ENCODE measurements at regions not wholly inside any gene's neighbourhood (a gene's known extent, or its start where the extent isn't known, plus 50 kb on each side); places are given as distances from the start of the nearest gene placed in this dataset.

- Histone ChIP-seq H3K9me2 (ENCODE audit: insufficient read depth) (no peaks in the 10 kb centered on the region), H3K4me1 (ENCODE audit: control insufficient read depth in 1 of 2, insufficient read depth in 2 of 2, low read length in 2 of 2) (no peaks in the 10 kb centered on the region), H3K27ac (ENCODE audit: low read depth, low read length) (no peak overlapping the region), H3K4me2 (ENCODE audit: low read length) (no peak overlapping the region), H4K20me1 (ENCODE audit: insufficient read depth) (no peaks in the 10 kb centered on the region), H3K4me3 (replicated peaks in 1 of 2; ENCODE audit: low read depth in 1 of 2, low read length in 2 of 2) (no peak overlapping the region), H3K36me3 (ENCODE audit: control insufficient read depth in 1 of 2, insufficient read depth in 2 of 2, low read length in 2 of 2) (no peaks in the 10 kb centered on the region), H2AFZ (ENCODE audit: low read depth, low read length, poor library complexity, severe bottlenecking) (no peak overlapping the region), H3K27me3 (ENCODE audit: insufficient read depth, low read length) (no peaks in the 10 kb centered on the region), H3K9ac (ENCODE audit: low read length) (no peak overlapping the region), H3K9me3 (ENCODE audit: control insufficient read depth in 1 of 2, insufficient read depth in 1 of 2, low read depth in 1 of 2, low read length in 2 of 2) (peaks cover 3 to 16% of the 10 kb centered on the region in 2 experiments; a peak in 2 of 4 replicates), H3K79me2 (ENCODE audit: insufficient read depth, low read length) (no peaks in the 10 kb centered on the region)
- CTCF ChIA-PET = no interaction called here
- no peak for DNase-seq (ENCODE audit: low read depth, low spot score)
- RAD21 ChIA-PET (ENCODE audit: low non-redundant PET in 1 of 2, low total read pairs in 2 of 2, uncharacterized antibody in 2 of 2, unreplicated experiment in 2 of 2) = no interaction called here
- intact Hi-C loops (cut with micrococcal nuclease) = no loop called here
- POLR2A ChIA-PET = no interaction called here
- TF ChIP-seq SP1 (IDR thresholded peaks at IDR 0.05; ENCODE audit: low read depth) = no peak
- no peak for TF ChIP-seq RAD21 (IDR thresholded peaks at IDR 0.05; ENCODE audit: low read depth)
- no peak for TF ChIP-seq SIN3A (IDR thresholded peaks at IDR 0.05; ENCODE audit: low read depth)
- TF ChIP-seq REST (IDR thresholded peaks at IDR 0.05; ENCODE audit: low read depth) = no peak
- TF ChIP-seq TCF7L2 (IDR thresholded peaks at IDR 0.05; ENCODE audit: borderline replicate concordance, extremely low read depth, insufficient read depth, insufficient read length) = no peak
- TF ChIP-seq CBX3 (IDR thresholded peaks at IDR 0.05; ENCODE audit: low read depth) = no peak
- no peak for TF ChIP-seq ZFX (IDR thresholded peaks at IDR 0.05)
- no peak for TF ChIP-seq CTCF (IDR thresholded peaks at IDR 0.05 in 2 of 3, conservative IDR thresholded peaks at IDR 0.05 in 1 of 3; ENCODE audit: borderline replicate concordance in 1 of 3, insufficient read depth in 1 of 3, low read depth in 2 of 3, low read length in 2 of 3)
- no peak for ATAC-seq
- BruUV-seq (replicated peaks) = no TSS peak
Observed at GRCh38 chr10:9895981-9896380, 1121.7 kb upstream of the CELF2 start.

Data from HCT116 (cell line).